HCT116 (cell line): ENCODE measurements at regions not wholly inside any gene's neighbourhood (a gene's known extent, or its start where the extent isn't known, plus 50 kb on each side); places are given as distances from the start of the nearest gene placed in this dataset.

ENCODE experiments used
- ATAC-seq: fragments of 200-7000 bp; cut with Tn5 transposase; 2 replicates; pipeline ENCODE4 v1.9.1; 2020; ENCODE audit warnings: mild to moderate bottlenecking, moderate library complexity
- BruUV-seq: library from RNA; stranded (reverse); fragments of 400-500 nt; replicated peaks from 2 replicates; lab custom pipeline; 2021; lab: Mats Ljungman, UMichigan
- CTCF ChIA-PET: fragments of 300-600 bp; sonication (Branson Sonifier 250); formaldehyde crosslinking; loops from one replicate; lab custom pipeline; 2021; ENCODE audit warnings: antibody characterized with exemption; lab: Charles Lee
- POLR2A ChIA-PET: fragments of 300-600, 350-600 bp; sonication (Branson Sonifier 250); formaldehyde crosslinking; loops from one replicate; lab custom pipeline; 2021; ENCODE audit warnings: antibody characterized with exemption; lab: Charles Lee
- RAD21 ChIA-PET, 2 experiments: fragments of 300-600 bp; sonication (Branson Sonifier 250); formaldehyde crosslinking; loops; one replicate each; lab custom pipeline; 2023; ENCODE audit warnings: low total read pairs in 2 of 2; ENCODE audit not compliant: uncharacterized antibody in 2 of 2, unreplicated experiment in 2 of 2, low non-redundant PET in 1 of 2; lab: Charles Lee
- DNase-seq: peaks from one replicate; pipeline ENCODE4 v3.0.0-alpha.2; 2010; ENCODE audit warnings: low read depth, low spot score
- H2AFZ ChIP-seq: fragments of 200-600 bp; shearing (Covaris generic), sonication (generic); 2 replicates; pipeline ENCODE4 v1.6.1; 2017; ENCODE audit warnings: low read depth, mixed run types, mixed read lengths, antibody characterized with exemption, low read length; ENCODE audit not compliant: poor library complexity, severe bottlenecking
- H3K27ac ChIP-seq: 2 replicates; pipeline ENCODE4 v1.5.1; 2012; ENCODE audit warnings: low read depth, low read length
- H3K27me3 ChIP-seq: fragments of 200-600 bp; sonication (generic); 2 replicates; pipeline ENCODE4 v1.6.1; 2016; ENCODE audit warnings: mixed run types, low read length, mixed read lengths; ENCODE audit not compliant: insufficient read depth
- H3K36me3 ChIP-seq, 2 experiments: fragments of 200-500 bp in 1 of 2; fragments of 200-600 bp in 1 of 2; sonication (Bioruptor generic) in 1 of 2; sonication (generic) in 1 of 2; 2 replicates each; pipeline versions ENCODE4 v1.5.1 to v1.6.1; 2014 to 2016; ENCODE audit warnings: low read length in 2 of 2, inconsistent platforms in 1 of 2, mixed read lengths in 1 of 2, mixed run types in 1 of 2; ENCODE audit not compliant: insufficient read depth in 2 of 2, control insufficient read depth in 1 of 2
- H3K4me1 ChIP-seq, 2 experiments: fragments of 200-600 bp in 1 of 2; sonication (generic) in 1 of 2; 2 replicates each; pipeline versions ENCODE4 v1.5.1 to v1.6.1; 2012 to 2017; ENCODE audit warnings: low read length in 2 of 2, inconsistent platforms in 1 of 2, mild to moderate bottlenecking in 1 of 2, mixed read lengths in 1 of 2, mixed run types in 1 of 2, moderate library complexity in 1 of 2; ENCODE audit not compliant: insufficient read depth in 2 of 2, control insufficient read depth in 1 of 2
- H3K4me2 ChIP-seq: fragments of 200-600 bp; sonication (generic); 2 replicates; pipeline ENCODE4 v1.6.1; 2017; ENCODE audit warnings: mixed run types, low read length, mixed read lengths
- H3K4me3 ChIP-seq, 2 experiments: fragments of 200-600 bp in 1 of 2; sonication (generic) in 1 of 2; replicated peaks in 1 of 2; 2 replicates each; pipeline ENCODE4 v1.5.1; 2011 to 2016; ENCODE audit warnings: low read length in 2 of 2, control low read depth in 1 of 2, low read depth in 1 of 2, mild to moderate bottlenecking in 1 of 2, mixed read lengths in 1 of 2, mixed run types in 1 of 2
- H3K79me2 ChIP-seq: fragments of 200-600 bp; sonication (generic); 2 replicates; pipeline ENCODE4 v1.6.1; 2017; ENCODE audit warnings: mild to moderate bottlenecking, mixed run types, low read length, moderate library complexity, mixed read lengths; ENCODE audit not compliant: insufficient read depth
- H3K9ac ChIP-seq: fragments of 200-600 bp; sonication (generic); 2 replicates; pipeline ENCODE4 v1.6.1; 2016; ENCODE audit warnings: low read length, mixed read lengths
- H3K9me2 ChIP-seq: fragments of 200-600 bp; sonication (generic), shearing (Covaris generic); 2 replicates; pipeline ENCODE4 v1.6.1; 2017; ENCODE audit warnings: mixed run types, mild to moderate bottlenecking, moderate library complexity; ENCODE audit not compliant: insufficient read depth
- H3K9me3 ChIP-seq, 2 experiments: fragments of 200-500 bp in 1 of 2; fragments of 200-600 bp in 1 of 2; sonication (Bioruptor generic) in 1 of 2; sonication (generic) in 1 of 2; 2 replicates each; pipeline ENCODE4 v1.6.1; 2014 to 2017; ENCODE audit warnings: low read length in 2 of 2, mixed read lengths in 2 of 2, inconsistent platforms in 1 of 2, low read depth in 1 of 2, mild to moderate bottlenecking in 1 of 2, mixed run types in 1 of 2, moderate library complexity in 1 of 2; ENCODE audit not compliant: control insufficient read depth in 1 of 2, insufficient read depth in 1 of 2
- H4K20me1 ChIP-seq: fragments of 200-600 bp; sonication (generic), shearing (Covaris generic); 2 replicates; pipeline ENCODE4 v1.6.1; 2017; ENCODE audit warnings: mixed run types, mild to moderate bottlenecking, moderate library complexity; ENCODE audit not compliant: insufficient read depth
- ATF3 ChIP-seq: IDR thresholded peaks from 2 replicates; pipeline ENCODE4 v1.6.1; 2012
- CBX3 ChIP-seq: IDR thresholded peaks from 2 replicates; pipeline ENCODE4 v1.6.1; 2012; ENCODE audit warnings: low read depth
- CEBPB ChIP-seq: IDR thresholded peaks from 2 replicates; pipeline ENCODE4 v1.6.1; 2012; ENCODE audit warnings: low read depth
- EGR1 ChIP-seq: IDR thresholded peaks from 2 replicates; pipeline ENCODE4 v1.6.1; 2012; ENCODE audit warnings: low read depth
- ELF1 ChIP-seq: IDR thresholded peaks from 2 replicates; pipeline ENCODE4 v1.6.1; 2012; ENCODE audit warnings: low read depth, borderline replicate concordance
- EZH2 ChIP-seq: fragments of 200-600 bp; sonication (generic); IDR thresholded peaks from 2 replicates; pipeline ENCODE4 v1.6.1; 2017; ENCODE audit warnings: antibody characterized with exemption, mixed run types
- EZH2phosphoT487 ChIP-seq: fragments of 200-600 bp; IDR thresholded peaks from 2 replicates; pipeline ENCODE4 v1.6.1; 2018; ENCODE audit warnings: antibody characterized with exemption, borderline replicate concordance
- FOSL1 ChIP-seq: IDR thresholded peaks from 2 replicates; pipeline ENCODE4 v1.6.1; 2012; ENCODE audit warnings: low read depth
- JUND ChIP-seq: IDR thresholded peaks from 2 replicates; pipeline ENCODE4 v1.6.1; 2012
- POLR2A ChIP-seq: IDR thresholded peaks from 2 replicates; pipeline ENCODE4 v1.7.0; 2011; ENCODE audit warnings: borderline replicate concordance; ENCODE audit not compliant: insufficient read depth, insufficient read length; ENCODE audit errors: extremely low read depth
- POLR2AphosphoS5 ChIP-seq: IDR thresholded peaks from 2 replicates; pipeline ENCODE4 v1.6.1; 2011; ENCODE audit warnings: mild to moderate bottlenecking, low read depth, low read length, moderate library complexity
- RAD21 ChIP-seq: IDR thresholded peaks from 2 replicates; pipeline ENCODE4 v1.6.1; 2012; ENCODE audit warnings: low read depth, mild to moderate bottlenecking
- SIN3A ChIP-seq: IDR thresholded peaks from 2 replicates; pipeline ENCODE4 v1.6.1; 2012; ENCODE audit warnings: low read depth
- SP1 ChIP-seq: IDR thresholded peaks from 2 replicates; pipeline ENCODE4 v1.6.1; 2012; ENCODE audit warnings: low read depth
- SRF ChIP-seq: IDR thresholded peaks from 2 replicates; pipeline ENCODE4 v1.6.1; 2012; ENCODE audit warnings: low read depth
- TCF7L2 ChIP-seq: IDR thresholded peaks from 2 replicates; pipeline ENCODE4 v1.7.0; 2011; ENCODE audit warnings: borderline replicate concordance, inconsistent platforms; ENCODE audit not compliant: insufficient read depth, insufficient read length; ENCODE audit errors: extremely low read depth
- ZBTB33 ChIP-seq: IDR thresholded peaks from 2 replicates; pipeline ENCODE4 v1.6.1; 2011; ENCODE audit warnings: mild to moderate bottlenecking, low read length, moderate library complexity; ENCODE audit not compliant: insufficient replicate concordance; ENCODE audit errors: extremely low read depth
- ZFX ChIP-seq: fragments of 450-650 bp; IDR thresholded peaks from 2 replicates; pipeline ENCODE4 v1.6.1; 2017
- intact Hi-C: fragments of 100-400 bp; cut with micrococcal nuclease; formaldehyde crosslinking; loops from 2 replicates; pipeline ENCODE4 v1.10.0; 2022
- TF ChIP-seq, protein P1 (sequence below), 3 experiments: fragments of 200-600 bp in 1 of 3; sonication (generic) in 1 of 3; IDR thresholded peaks in 2 of 3; conservative IDR thresholded peaks in 1 of 3; 2 replicates each; pipeline ENCODE4 v1.5.1; 2012 to 2017; ENCODE audit warnings: low read depth in 2 of 3, low read length in 2 of 3, antibody characterized with exemption in 1 of 3, borderline replicate concordance in 1 of 3, control low read depth in 1 of 3, mild to moderate bottlenecking in 1 of 3, mixed read lengths in 1 of 3, mixed run types in 1 of 3, moderate library complexity in 1 of 3; ENCODE audit not compliant: insufficient read depth in 1 of 3
- TF ChIP-seq, protein P2 (sequence below): IDR thresholded peaks from 2 replicates; pipeline ENCODE4 v1.6.1; 2012

GRCh38 chr22:22984967-22985366, 85.4 kb upstream of the GNAZ start:
- TF ChIP-seq EZH2 (no peak), ZFX (no peak), EZH2phosphoT487 (no peak), ELF1 (no peak), SRF (no peak), ATF3 (no peak), EGR1 (no peak), FOSL1 (no peak), SP1 (no peak), POLR2AphosphoS5 (no peak), RAD21 (no peak), CBX3 (no peak), SIN3A (no peak), ZBTB33 (no peak), TCF7L2 (no peak), POLR2A (no peak), CEBPB (no peak), JUND (no peak)
- TF ChIP-seq, protein P1, sequence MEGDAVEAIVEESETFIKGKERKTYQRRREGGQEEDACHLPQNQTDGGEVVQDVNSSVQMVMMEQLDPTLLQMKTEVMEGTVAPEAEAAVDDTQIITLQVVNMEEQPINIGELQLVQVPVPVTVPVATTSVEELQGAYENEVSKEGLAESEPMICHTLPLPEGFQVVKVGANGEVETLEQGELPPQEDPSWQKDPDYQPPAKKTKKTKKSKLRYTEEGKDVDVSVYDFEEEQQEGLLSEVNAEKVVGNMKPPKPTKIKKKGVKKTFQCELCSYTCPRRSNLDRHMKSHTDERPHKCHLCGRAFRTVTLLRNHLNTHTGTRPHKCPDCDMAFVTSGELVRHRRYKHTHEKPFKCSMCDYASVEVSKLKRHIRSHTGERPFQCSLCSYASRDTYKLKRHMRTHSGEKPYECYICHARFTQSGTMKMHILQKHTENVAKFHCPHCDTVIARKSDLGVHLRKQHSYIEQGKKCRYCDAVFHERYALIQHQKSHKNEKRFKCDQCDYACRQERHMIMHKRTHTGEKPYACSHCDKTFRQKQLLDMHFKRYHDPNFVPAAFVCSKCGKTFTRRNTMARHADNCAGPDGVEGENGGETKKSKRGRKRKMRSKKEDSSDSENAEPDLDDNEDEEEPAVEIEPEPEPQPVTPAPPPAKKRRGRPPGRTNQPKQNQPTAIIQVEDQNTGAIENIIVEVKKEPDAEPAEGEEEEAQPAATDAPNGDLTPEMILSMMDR (IDR thresholded peaks at IDR 0.05 in 2 of 3, conservative IDR thresholded peaks at IDR 0.05 in 1 of 3; ENCODE audit: borderline replicate concordance in 1 of 3, insufficient read depth in 1 of 3, low read depth in 2 of 3, low read length in 2 of 3), result no peak
- TF ChIP-seq, protein P2, sequence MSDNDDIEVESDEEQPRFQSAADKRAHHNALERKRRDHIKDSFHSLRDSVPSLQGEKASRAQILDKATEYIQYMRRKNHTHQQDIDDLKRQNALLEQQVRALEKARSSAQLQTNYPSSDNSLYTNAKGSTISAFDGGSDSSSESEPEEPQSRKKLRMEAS, result no peak
- H3K27me3 ChIP-seq, result no peaks in the 10 kb centered on the region
- no peak overlapping the region for H3K4me3 ChIP-seq
- no peak overlapping the region for H2AFZ ChIP-seq
- DNase-seq (no peak), ATAC-seq (no peak)
- H3K9ac ChIP-seq, result no peak overlapping the region
- H3K36me3 ChIP-seq, result no peaks in the 10 kb centered on the region
- ChIA-PET RAD21 (no interaction called here), CTCF (no interaction called here), POLR2A (no interaction called here)
- H3K9me2 ChIP-seq, result no peaks in the 10 kb centered on the region
- intact Hi-C loops, result no loop called here
- no peak overlapping the region for H3K27ac ChIP-seq
- H4K20me1 ChIP-seq, result no peaks in the 10 kb centered on the region
- H3K79me2 ChIP-seq, result no peaks in the 10 kb centered on the region
- H3K4me1 ChIP-seq, result no peaks in the 10 kb centered on the region
- peaks cover 8 to 10% of the 10 kb centered on the region in 2 experiments; a peak in 3 of 4 replicates for H3K9me3 ChIP-seq
- H3K4me2 ChIP-seq, result no peak overlapping the region
- BruUV-seq, result no TSS peak
